Transverse colon (tissue), 3 donors: ENCODE measurements at regions not wholly inside any gene's neighbourhood (a gene's known extent, or its start where the extent isn't known, plus 50 kb on each side); places are given as distances from the start of the nearest gene placed in this dataset.

Experiments used
- EP300 ChIP-seq: sonication (generic); formaldehyde crosslinking; IDR thresholded peaks from one replicate; pipeline ENCODE4 v1.6.1; 2017; ENCODE audit warnings: antibody characterized with exemption, low read depth
- POLR2AphosphoS5 ChIP-seq, 3 donors: sonication (generic); formaldehyde crosslinking; IDR thresholded peaks; one replicate each; pipeline ENCODE4 v1.6.1; 2016; ENCODE audit warnings: antibody characterized with exemption in 3 of 3

DNA sequence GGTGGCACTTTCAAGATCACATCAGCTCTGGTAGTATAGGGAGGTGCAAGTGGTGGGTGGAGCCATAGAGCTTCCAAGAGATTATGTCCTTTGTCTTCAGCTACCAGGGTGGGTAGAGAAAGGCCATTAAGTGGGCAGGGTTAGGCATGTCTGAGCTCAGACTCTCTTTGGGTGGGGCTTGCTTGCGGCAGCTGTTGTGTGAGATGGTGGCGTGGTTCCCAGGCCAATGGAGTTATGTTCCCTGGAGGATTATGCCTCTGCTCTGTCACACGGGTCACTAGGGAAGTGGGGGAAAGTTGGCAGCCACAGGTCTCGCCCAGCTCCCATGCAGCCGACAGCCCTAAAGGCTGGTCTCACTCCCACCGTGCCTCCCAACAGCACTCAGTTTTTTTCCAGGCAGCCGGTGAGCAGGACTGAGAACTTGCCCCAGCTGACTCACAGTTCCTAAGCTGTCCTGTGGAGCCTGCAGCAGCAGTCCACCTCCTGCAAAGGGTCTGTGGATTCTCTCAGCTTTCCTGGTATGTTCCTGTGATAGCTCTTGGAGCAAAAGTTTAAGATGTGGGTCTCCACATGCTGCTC is 459.0 kb downstream of the SH2D4B start:
- no peak for TF ChIP-seq EP300
- TF ChIP-seq POLR2AphosphoS5 (IDR thresholded peaks at IDR 0.05): no peak
